SK-N-SH (cell line): ENCODE measurements at regions not wholly inside any gene's neighbourhood (a gene's known extent, or its start where the extent isn't known, plus 50 kb on each side); places are given as distances from the start of the nearest gene placed in this dataset.

Experiments used
- CTCF ChIA-PET: fragments of 300-600, 350-600 bp; formaldehyde crosslinking; extraction: SDS; loops from one replicate; lab custom pipeline; 2021; lab: Yijun Ruan, JAX
- POLR2A ChIA-PET: fragments of 350-600 bp; sonication (Branson Sonifier 250); formaldehyde crosslinking; extraction: SDS; loops from one replicate; lab custom pipeline; 2020; ENCODE audit warnings: antibody characterized with exemption, inconsistent platforms; lab: Yijun Ruan, JAX
- DNase-seq: peaks from one replicate; pipeline ENCODE4 v3.0.0; 2012
- H2AFZ ChIP-seq: fragments of 200-600 bp; sonication (generic); 2 replicates; pipeline ENCODE4 v1.8.1; 2016; ENCODE audit warnings: antibody characterized with exemption, mild to moderate bottlenecking, low read depth
- H3F3A ChIP-seq: fragments of 200-600 bp; sonication (generic); replicated peaks from 2 replicates; pipeline ENCODE3; 2016; ENCODE audit warnings: antibody characterized with exemption, mild to moderate bottlenecking; ENCODE audit not compliant: insufficient read depth
- H3K27ac ChIP-seq, 2 experiments: fragments of 200-500 bp in 1 of 2; fragments of 200-600 bp in 1 of 2; sonication (Bioruptor generic) in 1 of 2; sonication (generic), shearing (Covaris generic) in 1 of 2; 2 replicates each; pipeline versions ENCODE4 v1.5.1 to v1.6.1; 2014 to 2016; ENCODE audit warnings: low read depth in 2 of 2, inconsistent platforms in 1 of 2, low read length in 1 of 2, mild to moderate bottlenecking in 1 of 2, mixed read lengths in 1 of 2
- H3K27me3 ChIP-seq: fragments of 200-600 bp; sonication (generic), shearing (Covaris generic); 2 replicates; pipeline ENCODE4 v1.6.1; 2016; ENCODE audit warnings: mixed run types; ENCODE audit not compliant: insufficient read depth
- H3K36me3 ChIP-seq, 2 experiments: fragments of 200-500 bp in 1 of 2; fragments of 200-600 bp in 1 of 2; sonication (Bioruptor generic) in 1 of 2; sonication (generic) in 1 of 2; replicated peaks in 1 of 2; 2 replicates each; pipeline versions ENCODE3 to v1.5.1; 2014 to 2016; ENCODE audit warnings: low read length in 1 of 2, mild to moderate bottlenecking in 1 of 2; ENCODE audit not compliant: insufficient read depth in 2 of 2, control insufficient read depth in 1 of 2
- H3K4me1 ChIP-seq, 2 experiments: fragments of 200-500 bp in 1 of 2; fragments of 200-600 bp in 1 of 2; sonication (Bioruptor generic) in 1 of 2; sonication (generic), shearing (Covaris generic) in 1 of 2; 2 replicates each; pipeline versions ENCODE4 v1.5.1 to v1.6.1; 2014 to 2016; ENCODE audit warnings: low read depth in 1 of 2, low read length in 1 of 2, mixed run types in 1 of 2; ENCODE audit not compliant: insufficient read depth in 2 of 2, control insufficient read depth in 1 of 2
- H3K4me2 ChIP-seq: fragments of 200-600 bp; sonication (generic), shearing (Covaris generic); 2 replicates; pipeline ENCODE4 v1.6.1; 2017; ENCODE audit warnings: mixed run types
- H3K4me3 ChIP-seq, 2 experiments: fragments of 200-500 bp in 1 of 2; fragments of 200-600 bp in 1 of 2; sonication (Bioruptor generic) in 1 of 2; sonication (generic), shearing (Covaris generic) in 1 of 2; 2 replicates each; pipeline versions ENCODE4 v1.5.1 to v1.8.1; 2014 to 2016; ENCODE audit warnings: low read depth in 2 of 2, inconsistent platforms in 1 of 2, low read length in 1 of 2, mild to moderate bottlenecking in 1 of 2, mixed read lengths in 1 of 2, moderate library complexity in 1 of 2
- H3K79me2 ChIP-seq: fragments of 200-600 bp; sonication (generic); 2 replicates; pipeline ENCODE4 v1.8.1; 2017; ENCODE audit warnings: mild to moderate bottlenecking; ENCODE audit not compliant: insufficient read depth
- H3K9ac ChIP-seq: fragments of 200-600 bp; sonication (generic); 2 replicates; pipeline ENCODE4 v1.6.1; 2017; ENCODE audit warnings: mixed run types
- H3K9me2 ChIP-seq: fragments of 200-600 bp; sonication (generic); 2 replicates; pipeline ENCODE4 v1.6.1; 2017; ENCODE audit warnings: mixed run types
- H3K9me3 ChIP-seq: fragments of 200-600 bp; sonication (generic); 2 replicates; pipeline ENCODE4 v1.6.1; 2017; ENCODE audit warnings: mixed run types, mild to moderate bottlenecking, moderate library complexity
- H4K20me1 ChIP-seq: fragments of 200-600 bp; sonication (generic); 2 replicates; pipeline ENCODE4 v1.6.1; 2017; ENCODE audit warnings: mild to moderate bottlenecking, mixed run types; ENCODE audit not compliant: insufficient read depth
- EP300 ChIP-seq, 2 experiments: IDR thresholded peaks; 2 replicates each; pipeline versions ENCODE4 v1.4.0 to v1.6.1; 2012; ENCODE audit warnings: borderline replicate concordance in 1 of 2, low read depth in 1 of 2, low read length in 1 of 2
- EZH2phosphoT487 ChIP-seq: fragments of 200-600 bp; sonication (generic); IDR thresholded peaks from 2 replicates; pipeline ENCODE4 v1.6.1; 2017; ENCODE audit warnings: low read depth, mixed run types, mild to moderate bottlenecking, antibody characterized with exemption, moderate library complexity, borderline replicate concordance
- FOXJ3 ChIP-seq: sonication (generic); formaldehyde crosslinking; IDR thresholded peaks from 2 replicates; pipeline ENCODE4 v1.5.1; 2020; ENCODE audit warnings: mild to moderate bottlenecking, missing genetic modification reagents
- FOXM1 ChIP-seq: IDR thresholded peaks from 2 replicates; pipeline ENCODE4 v1.4.0; 2012; ENCODE audit warnings: low read depth, mild to moderate bottlenecking
- GATA2 ChIP-seq: sonication (generic); formaldehyde crosslinking; IDR thresholded peaks from 2 replicates; pipeline ENCODE4 v1.5.0; 2020; ENCODE audit warnings: mild to moderate bottlenecking, missing genetic modification reagents
- POLR2AphosphoS5 ChIP-seq: IDR thresholded peaks from 2 replicates; pipeline ENCODE4 v1.6.1; 2012; ENCODE audit warnings: low read depth, low read length
- RAD21 ChIP-seq: IDR thresholded peaks from 2 replicates; pipeline ENCODE4 v1.6.1; 2012; ENCODE audit warnings: mild to moderate bottlenecking, low read length
- RCOR1 ChIP-seq: fragments of 150-350 bp; IDR thresholded peaks from 2 replicates; pipeline ENCODE4 v1.6.1; 2017; ENCODE audit warnings: antibody characterized with exemption, low read length
- RFX5 ChIP-seq: IDR thresholded peaks from 2 replicates; pipeline ENCODE4 v1.6.1; 2012; ENCODE audit warnings: mild to moderate bottlenecking, improper control_type of control experiment, low read length
- RXRA ChIP-seq: IDR thresholded peaks from 2 replicates; pipeline ENCODE4 v1.4.0; 2012; ENCODE audit warnings: low read depth, mild to moderate bottlenecking, borderline replicate concordance
- SIN3A ChIP-seq: IDR thresholded peaks from 2 replicates; pipeline ENCODE4 v1.6.1; 2012; ENCODE audit warnings: low read depth, mild to moderate bottlenecking, low read length, moderate library complexity, borderline replicate concordance
- SMC3 ChIP-seq: IDR thresholded peaks from 2 replicates; pipeline ENCODE4 v1.6.1; 2012; ENCODE audit warnings: low read depth, low read length, improper control_type of control experiment
- TEAD4 ChIP-seq: IDR thresholded peaks from 2 replicates; pipeline ENCODE4 v1.4.0; 2012; ENCODE audit warnings: mild to moderate bottlenecking, borderline replicate concordance; ENCODE audit not compliant: insufficient read depth
- USF2 ChIP-seq: fragments of 150-350 bp; IDR thresholded peaks from 2 replicates; pipeline ENCODE4 v1.6.1; 2017; ENCODE audit warnings: antibody characterized with exemption, low read length, low read depth, borderline replicate concordance
- ZBTB33 ChIP-seq: IDR thresholded peaks from 2 replicates; pipeline ENCODE4 v1.4.0; 2012; ENCODE audit warnings: low read depth, borderline replicate concordance
- WGBS: methylation state at CpG from one replicate; pipeline ENCODE4 v1.1.6; 2017; ENCODE audit warnings: low lambda C conversion rate; 5-methylcytosine and 5-hydroxymethylcytosine counted together
- TF ChIP-seq, protein P1 (sequence below): IDR thresholded peaks from 2 replicates; pipeline ENCODE4; 2012
- TF ChIP-seq, protein P2 (sequence below): IDR thresholded peaks from 2 replicates; pipeline ENCODE4 v1.6.1; 2012; ENCODE audit warnings: mild to moderate bottlenecking, low read depth, low read length, moderate library complexity
- TF ChIP-seq, protein P3 (sequence below): IDR thresholded peaks from 2 replicates; pipeline ENCODE4 v1.4.0; 2012; ENCODE audit warnings: low read depth, borderline replicate concordance

DNA sequence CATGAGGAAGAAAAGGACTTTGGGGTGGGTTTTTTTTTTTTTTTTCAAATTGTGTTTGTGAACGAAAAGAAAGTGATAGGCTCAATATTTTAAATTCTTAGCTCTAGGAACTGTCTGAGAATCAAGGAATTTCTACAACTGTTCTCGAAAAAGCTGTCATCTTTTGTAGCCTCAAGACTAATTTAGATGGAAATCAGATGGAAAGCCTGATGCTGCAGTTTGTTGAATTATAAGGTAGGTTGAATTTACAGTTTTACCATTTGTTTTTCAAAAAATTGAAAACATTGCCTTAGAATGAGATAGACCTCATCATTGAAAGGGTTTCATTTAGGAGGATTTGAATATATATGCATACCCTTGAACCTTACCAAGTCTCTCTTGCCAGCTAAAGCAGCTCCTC is 109.3 kb upstream of the TRHDE start:
- POLR2A ChIA-PET = no interaction called here
- CTCF ChIA-PET = no interaction called here
- no peaks in the 10 kb centered on the region for H3K36me3 ChIP-seq

More for the DNA sequence above, 109.3 kb upstream of the TRHDE start:
- no peak overlapping the region for H3K4me2 ChIP-seq
- no peaks in the 10 kb centered on the region for H4K20me1 ChIP-seq
- no peaks in the 10 kb centered on the region; a peak in 1 of 4 replicates for H3K4me1 ChIP-seq
- no peaks in the 10 kb centered on the region for H3K79me2 ChIP-seq
- 4% methylated on average over 2 of the region's 2 CpGs for WGBS
- no peaks in the 10 kb centered on the region for H3K27me3 ChIP-seq
- H3K9me2 ChIP-seq = no peaks in the 10 kb centered on the region
- no peak overlapping the region for H2AFZ ChIP-seq
- DNase-seq = no peak
- H3K4me3 ChIP-seq = no peak overlapping the region
- H3K9me3 ChIP-seq = no peaks in the 10 kb centered on the region
- no peaks in the 10 kb centered on the region for H3F3A ChIP-seq
- no peak for TF ChIP-seq RCOR1
- no peak for TF ChIP-seq FOXM1
- TF ChIP-seq ZBTB33 = no peak
- no peak for TF ChIP-seq RFX5
- no peak for TF ChIP-seq SIN3A
- TF ChIP-seq SMC3 = no peak
- no peak for TF ChIP-seq USF2
- no peak for TF ChIP-seq EZH2phosphoT487
- no peak for TF ChIP-seq EP300 (IDR thresholded peaks at IDR 0.05; ENCODE audit: borderline replicate concordance in 1 of 2, low read depth in 1 of 2, low read length in 1 of 2)
- TF ChIP-seq, protein P1, sequence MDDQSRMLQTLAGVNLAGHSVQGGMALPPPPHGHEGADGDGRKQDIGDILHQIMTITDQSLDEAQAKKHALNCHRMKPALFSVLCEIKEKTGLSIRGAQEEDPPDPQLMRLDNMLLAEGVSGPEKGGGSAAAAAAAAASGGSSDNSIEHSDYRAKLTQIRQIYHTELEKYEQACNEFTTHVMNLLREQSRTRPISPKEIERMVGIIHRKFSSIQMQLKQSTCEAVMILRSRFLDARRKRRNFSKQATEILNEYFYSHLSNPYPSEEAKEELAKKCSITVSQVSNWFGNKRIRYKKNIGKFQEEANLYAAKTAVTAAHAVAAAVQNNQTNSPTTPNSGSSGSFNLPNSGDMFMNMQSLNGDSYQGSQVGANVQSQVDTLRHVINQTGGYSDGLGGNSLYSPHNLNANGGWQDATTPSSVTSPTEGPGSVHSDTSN = no peak
- no peak for TF ChIP-seq TEAD4
- TF ChIP-seq GATA2 (CRISPR knock-in tag) = no peak
- TF ChIP-seq, protein P2, sequence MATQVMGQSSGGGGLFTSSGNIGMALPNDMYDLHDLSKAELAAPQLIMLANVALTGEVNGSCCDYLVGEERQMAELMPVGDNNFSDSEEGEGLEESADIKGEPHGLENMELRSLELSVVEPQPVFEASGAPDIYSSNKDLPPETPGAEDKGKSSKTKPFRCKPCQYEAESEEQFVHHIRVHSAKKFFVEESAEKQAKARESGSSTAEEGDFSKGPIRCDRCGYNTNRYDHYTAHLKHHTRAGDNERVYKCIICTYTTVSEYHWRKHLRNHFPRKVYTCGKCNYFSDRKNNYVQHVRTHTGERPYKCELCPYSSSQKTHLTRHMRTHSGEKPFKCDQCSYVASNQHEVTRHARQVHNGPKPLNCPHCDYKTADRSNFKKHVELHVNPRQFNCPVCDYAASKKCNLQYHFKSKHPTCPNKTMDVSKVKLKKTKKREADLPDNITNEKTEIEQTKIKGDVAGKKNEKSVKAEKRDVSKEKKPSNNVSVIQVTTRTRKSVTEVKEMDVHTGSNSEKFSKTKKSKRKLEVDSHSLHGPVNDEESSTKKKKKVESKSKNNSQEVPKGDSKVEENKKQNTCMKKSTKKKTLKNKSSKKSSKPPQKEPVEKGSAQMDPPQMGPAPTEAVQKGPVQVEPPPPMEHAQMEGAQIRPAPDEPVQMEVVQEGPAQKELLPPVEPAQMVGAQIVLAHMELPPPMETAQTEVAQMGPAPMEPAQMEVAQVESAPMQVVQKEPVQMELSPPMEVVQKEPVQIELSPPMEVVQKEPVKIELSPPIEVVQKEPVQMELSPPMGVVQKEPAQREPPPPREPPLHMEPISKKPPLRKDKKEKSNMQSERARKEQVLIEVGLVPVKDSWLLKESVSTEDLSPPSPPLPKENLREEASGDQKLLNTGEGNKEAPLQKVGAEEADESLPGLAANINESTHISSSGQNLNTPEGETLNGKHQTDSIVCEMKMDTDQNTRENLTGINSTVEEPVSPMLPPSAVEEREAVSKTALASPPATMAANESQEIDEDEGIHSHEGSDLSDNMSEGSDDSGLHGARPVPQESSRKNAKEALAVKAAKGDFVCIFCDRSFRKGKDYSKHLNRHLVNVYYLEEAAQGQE = no peak
- no peak for TF ChIP-seq POLR2AphosphoS5
- no peak for TF ChIP-seq RAD21
- no peak for TF ChIP-seq FOXJ3 (CRISPR knock-in tag)
- TF ChIP-seq RXRA = no peak
- TF ChIP-seq, protein P3, sequence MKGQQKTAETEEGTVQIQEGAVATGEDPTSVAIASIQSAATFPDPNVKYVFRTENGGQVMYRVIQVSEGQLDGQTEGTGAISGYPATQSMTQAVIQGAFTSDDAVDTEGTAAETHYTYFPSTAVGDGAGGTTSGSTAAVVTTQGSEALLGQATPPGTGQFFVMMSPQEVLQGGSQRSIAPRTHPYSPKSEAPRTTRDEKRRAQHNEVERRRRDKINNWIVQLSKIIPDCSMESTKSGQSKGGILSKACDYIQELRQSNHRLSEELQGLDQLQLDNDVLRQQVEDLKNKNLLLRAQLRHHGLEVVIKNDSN = no peak
- H3K27ac ChIP-seq = no peak overlapping the region
- H3K9ac ChIP-seq = no peak overlapping the region
